OCI-LY7 (cell line): ENCODE measurements at regions not wholly inside any gene's neighbourhood (a gene's known extent, or its start where the extent isn't known, plus 50 kb on each side); places are given as distances from the start of the nearest gene placed in this dataset.

ENCODE experiments used
- EZH2phosphoT487 ChIP-seq: fragments of 200-600 bp; sonication (generic); IDR thresholded peaks from 2 replicates; pipeline ENCODE4 v1.6.1; 2018; ENCODE audit warnings: low read depth, borderline replicate concordance, mild to moderate bottlenecking, mixed run types, antibody characterized with exemption, low read length, moderate library complexity, mixed read lengths
- TF ChIP-seq, protein P1 (sequence below): fragments of 200-600 bp; sonication (generic); conservative IDR thresholded peaks from 2 replicates; pipeline ENCODE4 v1.5.1; 2014; ENCODE audit warnings: mild to moderate bottlenecking, antibody characterized with exemption, low read length, moderate library complexity, mixed read lengths

- TF ChIP-seq, protein P1, sequence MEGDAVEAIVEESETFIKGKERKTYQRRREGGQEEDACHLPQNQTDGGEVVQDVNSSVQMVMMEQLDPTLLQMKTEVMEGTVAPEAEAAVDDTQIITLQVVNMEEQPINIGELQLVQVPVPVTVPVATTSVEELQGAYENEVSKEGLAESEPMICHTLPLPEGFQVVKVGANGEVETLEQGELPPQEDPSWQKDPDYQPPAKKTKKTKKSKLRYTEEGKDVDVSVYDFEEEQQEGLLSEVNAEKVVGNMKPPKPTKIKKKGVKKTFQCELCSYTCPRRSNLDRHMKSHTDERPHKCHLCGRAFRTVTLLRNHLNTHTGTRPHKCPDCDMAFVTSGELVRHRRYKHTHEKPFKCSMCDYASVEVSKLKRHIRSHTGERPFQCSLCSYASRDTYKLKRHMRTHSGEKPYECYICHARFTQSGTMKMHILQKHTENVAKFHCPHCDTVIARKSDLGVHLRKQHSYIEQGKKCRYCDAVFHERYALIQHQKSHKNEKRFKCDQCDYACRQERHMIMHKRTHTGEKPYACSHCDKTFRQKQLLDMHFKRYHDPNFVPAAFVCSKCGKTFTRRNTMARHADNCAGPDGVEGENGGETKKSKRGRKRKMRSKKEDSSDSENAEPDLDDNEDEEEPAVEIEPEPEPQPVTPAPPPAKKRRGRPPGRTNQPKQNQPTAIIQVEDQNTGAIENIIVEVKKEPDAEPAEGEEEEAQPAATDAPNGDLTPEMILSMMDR, result no peak
- no peak for TF ChIP-seq EZH2phosphoT487
These were observed 119.2 kb upstream of the BOD1 start for GRCh38 chr5:173735691-173736090.
